ENCODE measurements at regions not wholly inside any gene's neighbourhood (a gene's known extent, or its start where the extent isn't known, plus 50 kb on each side); places are given as distances from the start of the nearest gene placed in this dataset.

DNA sequence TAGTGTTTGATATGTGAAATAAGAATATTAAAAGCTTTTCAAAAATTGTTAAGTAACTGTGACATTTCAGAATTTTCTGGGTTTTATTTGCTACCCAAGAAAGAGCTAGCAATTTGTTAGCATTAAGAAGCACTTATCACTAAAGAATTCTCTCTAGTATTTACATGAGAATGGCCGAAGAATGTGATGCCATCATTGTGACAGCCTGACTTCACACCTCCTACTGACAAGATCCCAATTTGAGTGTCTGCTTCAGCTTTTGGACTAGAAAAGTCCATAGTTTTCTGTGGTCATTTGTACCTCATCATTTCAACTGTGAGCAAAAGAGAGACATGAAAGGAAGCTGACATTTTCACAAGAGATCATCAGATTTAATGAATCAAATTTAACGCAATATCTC lies 548.1 kb upstream of the AGTR1 start:
- H3K27ac ChIP-seq (ENCODE audit: control insufficient read depth, insufficient read depth): no peak overlapping the region
- 2% methylated on average over 2 of the region's 2 CpGs for WGBS (ENCODE audit: insufficient coverage, insufficient replicate concordance, low lambda C conversion rate, missing lambda C conversion rate)
- DNase-seq (ENCODE audit: low read depth, low spot score) (no peak), ATAC-seq (no peak), FAIRE-seq (no peak)
- RAD21 ChIA-PET (ENCODE audit: unreplicated experiment): interaction anchor here (0.8 kb wide), 1 partner anchor 14 kb away, joined by 3 read pairs; no protein-coding TSS in a partner anchor
- no peaks in the 10 kb centered on the region for H4K20me1 ChIP-seq (ENCODE audit: control insufficient read depth, insufficient read depth)
- H3K4me2 ChIP-seq (ENCODE audit: control insufficient read depth, insufficient read depth): no peak overlapping the region
- H3K9me3 ChIP-seq (replicated peaks; ENCODE audit: control insufficient read depth, insufficient read depth, low read length): no peaks in the 10 kb centered on the region
- H3K4me3 ChIP-seq: no peak overlapping the region
- BruUV-seq (replicated peaks): no TSS peak
- no peaks in the 10 kb centered on the region for H3K79me2 ChIP-seq (ENCODE audit: control insufficient read depth, insufficient read depth, low read length)
- POLR2A ChIA-PET: no interaction called here
- no peak overlapping the region for H2AFZ ChIP-seq (ENCODE audit: control insufficient read depth, low read depth, low read length)
- in situ Hi-C loops (cut with MboI) (no loop called here), intact Hi-C loops (cut with micrococcal nuclease; ENCODE audit: unreplicated experiment) (no loop called here)
- no peaks in the 10 kb centered on the region for H3K4me1 ChIP-seq (ENCODE audit: control insufficient read depth, insufficient read depth, low read length)
- SMC1A ChIA-PET (ENCODE audit: uncharacterized antibody, unreplicated experiment): interaction anchor here (0.9 to 1.5 kb wide), 3 partner anchors 14 to 146 kb away, joined by 3 to 4 read pairs (median 4); no protein-coding TSS in a partner anchor
- H3K36me3 ChIP-seq (ENCODE audit: control insufficient read depth in 2 of 2, insufficient read depth in 2 of 2, low read length in 1 of 2): no peaks in the 10 kb centered on the region
- CTCF ChIA-PET: interaction anchor here (1.0 to 1.3 kb wide), 3 partner anchors 10 to 72 kb away, joined by 3 to 5 read pairs (median 4); no protein-coding TSS in a partner anchor
- H3K9ac ChIP-seq (ENCODE audit: control insufficient read depth, insufficient read depth, low read length): no peak overlapping the region
- H3K27me3 ChIP-seq (replicated peaks in 1 of 2; ENCODE audit: control insufficient read depth in 2 of 2, insufficient read depth in 2 of 2, low read length in 1 of 2): no peaks in the 10 kb centered on the region
- TF ChIP-seq RB1 (IDR thresholded peaks at IDR 0.05; ENCODE audit: borderline replicate concordance) (no peak), ZNF207 (IDR thresholded peaks at IDR 0.05; ENCODE audit: borderline replicate concordance) (no peak), PAX5 (IDR thresholded peaks at IDR 0.05; ENCODE audit: borderline replicate concordance, low read depth, low read length) (no peak), POLR2AphosphoS5 (IDR thresholded peaks at IDR 0.05; ENCODE audit: low read length) (no peak), TARDBP (IDR thresholded peaks at IDR 0.05; ENCODE audit: borderline replicate concordance) (no peak), BCL3 (IDR thresholded peaks at IDR 0.05; ENCODE audit: borderline replicate concordance, insufficient read depth, low read depth, low read length, poor library complexity, severe bottlenecking) (no peak), POLR2A (IDR thresholded peaks at IDR 0.05; ENCODE audit: low read depth, low read length) (no peak), NR2C1 (IDR thresholded peaks at IDR 0.05) (no peak), REST (IDR thresholded peaks at IDR 0.05; ENCODE audit: low read depth, low read length) (no peak), TBL1XR1 (IDR thresholded peaks at IDR 0.05; ENCODE audit: low read depth, low read length) (no peak), ELK1 (IDR thresholded peaks at IDR 0.05; ENCODE audit: low read depth, low read length) (no peak)
- TF ChIP-seq, protein P1, sequence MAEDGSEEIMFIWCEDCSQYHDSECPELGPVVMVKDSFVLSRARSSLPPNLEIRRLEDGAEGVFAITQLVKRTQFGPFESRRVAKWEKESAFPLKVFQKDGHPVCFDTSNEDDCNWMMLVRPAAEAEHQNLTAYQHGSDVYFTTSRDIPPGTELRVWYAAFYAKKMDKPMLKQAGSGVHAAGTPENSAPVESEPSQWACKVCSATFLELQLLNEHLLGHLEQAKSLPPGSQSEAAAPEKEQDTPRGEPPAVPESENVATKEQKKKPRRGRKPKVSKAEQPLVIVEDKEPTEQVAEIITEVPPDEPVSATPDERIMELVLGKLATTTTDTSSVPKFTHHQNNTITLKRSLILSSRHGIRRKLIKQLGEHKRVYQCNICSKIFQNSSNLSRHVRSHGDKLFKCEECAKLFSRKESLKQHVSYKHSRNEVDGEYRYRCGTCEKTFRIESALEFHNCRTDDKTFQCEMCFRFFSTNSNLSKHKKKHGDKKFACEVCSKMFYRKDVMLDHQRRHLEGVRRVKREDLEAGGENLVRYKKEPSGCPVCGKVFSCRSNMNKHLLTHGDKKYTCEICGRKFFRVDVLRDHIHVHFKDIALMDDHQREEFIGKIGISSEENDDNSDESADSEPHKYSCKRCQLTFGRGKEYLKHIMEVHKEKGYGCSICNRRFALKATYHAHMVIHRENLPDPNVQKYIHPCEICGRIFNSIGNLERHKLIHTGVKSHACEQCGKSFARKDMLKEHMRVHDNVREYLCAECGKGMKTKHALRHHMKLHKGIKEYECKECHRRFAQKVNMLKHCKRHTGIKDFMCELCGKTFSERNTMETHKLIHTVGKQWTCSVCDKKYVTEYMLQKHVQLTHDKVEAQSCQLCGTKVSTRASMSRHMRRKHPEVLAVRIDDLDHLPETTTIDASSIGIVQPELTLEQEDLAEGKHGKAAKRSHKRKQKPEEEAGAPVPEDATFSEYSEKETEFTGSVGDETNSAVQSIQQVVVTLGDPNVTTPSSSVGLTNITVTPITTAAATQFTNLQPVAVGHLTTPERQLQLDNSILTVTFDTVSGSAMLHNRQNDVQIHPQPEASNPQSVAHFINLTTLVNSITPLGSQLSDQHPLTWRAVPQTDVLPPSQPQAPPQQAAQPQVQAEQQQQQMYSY (CRISPR knock-in tag; IDR thresholded peaks at IDR 0.05): no peak
- TF ChIP-seq, protein P2, sequence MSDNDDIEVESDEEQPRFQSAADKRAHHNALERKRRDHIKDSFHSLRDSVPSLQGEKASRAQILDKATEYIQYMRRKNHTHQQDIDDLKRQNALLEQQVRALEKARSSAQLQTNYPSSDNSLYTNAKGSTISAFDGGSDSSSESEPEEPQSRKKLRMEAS (IDR thresholded peaks at IDR 0.05; ENCODE audit: low read depth, low read length): no peak
